HepG2 (cell line): ENCODE measurements at regions not wholly inside any gene's neighbourhood (a gene's known extent, or its start where the extent isn't known, plus 50 kb on each side); places are given as distances from the start of the nearest gene placed in this dataset.

Experiments
- ATAC-seq: fragments of 200-7000 bp; cut with Tn5 transposase; 3 replicates; pipeline ENCODE4 v1.9.1; 2020; ENCODE audit warnings: mild to moderate bottlenecking, moderate library complexity
- BruUV-seq: library from RNA; stranded (reverse); fragments of 400-500 nt; replicated peaks from 2 replicates; lab custom pipeline; 2021; lab: Mats Ljungman, UMichigan
- CTCF ChIA-PET: fragments of 300-600 bp; formaldehyde crosslinking; extraction: SDS; loops from one replicate; lab custom pipeline; 2021; ENCODE audit warnings: low total read pairs, inconsistent platforms, low intra/inter-chr PET ratio; lab: Yijun Ruan, JAX
- POLR2A ChIA-PET: fragments of 350-600 bp; sonication (Branson Sonifier 250); formaldehyde crosslinking; loops from one replicate; lab custom pipeline; 2020; ENCODE audit warnings: antibody characterized with exemption, inconsistent platforms; lab: Yijun Ruan, JAX
- DNase-seq: peaks from one replicate; pipeline ENCODE4 v3.0.0-alpha.2; 2015; ENCODE audit warnings: low spot score
- FAIRE-seq: peaks from 3 replicates; lab custom pipeline; 2011; peaks lifted over from hg19 to GRCh38; lab: Jason Lieb, UNC
- H2AFZ ChIP-seq: one replicate; pipeline ENCODE4 v1.6.1; 2011; ENCODE audit warnings: low read length, inconsistent platforms
- H3K27ac ChIP-seq: fragments of 300-600 bp; 3 replicates; pipeline ENCODE4 v1.8.0; 2011; ENCODE audit warnings: mixed run types, mild to moderate bottlenecking, mixed read lengths, low read length, inconsistent platforms; ENCODE audit not compliant: insufficient read depth; ENCODE audit errors: extremely low read length
- H3K27me3 ChIP-seq, 2 experiments: fragments of 200-600 bp in 1 of 2; 2 replicates in 1 of 2; 3 replicates in 1 of 2; pipeline versions ENCODE4 v1.6.0 to v1.8.0; 2011; ENCODE audit warnings: low read length in 2 of 2, mild to moderate bottlenecking in 2 of 2, moderate library complexity in 2 of 2, inconsistent platforms in 1 of 2; ENCODE audit not compliant: insufficient read depth in 2 of 2, control insufficient read depth in 1 of 2
- H3K36me3 ChIP-seq, 2 experiments: fragments of 200-600 bp in 1 of 2; replicated peaks in 1 of 2; 2 replicates in 1 of 2; 3 replicates in 1 of 2; pipeline versions ENCODE4 v1.5.1 to v1.8.0; 2011; ENCODE audit warnings: low read length in 2 of 2, inconsistent platforms in 1 of 2; ENCODE audit not compliant: insufficient read depth in 2 of 2, control insufficient read depth in 1 of 2
- H3K4me1 ChIP-seq: 2 replicates; pipeline ENCODE4 v1.5.1; 2012; ENCODE audit warnings: low read length, inconsistent platforms; ENCODE audit not compliant: insufficient read depth
- H3K4me2 ChIP-seq: 2 replicates; pipeline ENCODE4 v1.6.0; 2011; ENCODE audit warnings: low read depth, low read length, inconsistent platforms
- H3K4me3 ChIP-seq, 3 experiments: fragments of 200-600 bp in 1 of 3; sonication (generic), shearing (Covaris generic) in 1 of 3; replicated peaks in 1 of 3; 2 replicates each; pipeline ENCODE4 v1.5.1; 2011 to 2016; ENCODE audit warnings: low read length in 3 of 3, inconsistent platforms in 2 of 3, low read depth in 2 of 3, mild to moderate bottlenecking in 2 of 3, control low read depth in 1 of 3, mixed read lengths in 1 of 3; ENCODE audit not compliant: insufficient read depth in 1 of 3
- H3K79me2 ChIP-seq: one replicate; pipeline ENCODE4 v1.6.1; 2011; ENCODE audit warnings: low read length, inconsistent platforms; ENCODE audit not compliant: insufficient read depth
- H3K9ac ChIP-seq: 2 replicates; pipeline ENCODE4 v1.6.0; 2011; ENCODE audit warnings: mild to moderate bottlenecking, low read depth, low read length, inconsistent platforms; ENCODE audit not compliant: insufficient read depth
- H3K9me3 ChIP-seq: 2 replicates; pipeline ENCODE4 v1.5.1; 2012; ENCODE audit warnings: mild to moderate bottlenecking, low read length
- H4K20me1 ChIP-seq: 2 replicates; pipeline ENCODE4 v1.6.0; 2011; ENCODE audit warnings: inconsistent platforms, mild to moderate bottlenecking, low read length, moderate library complexity; ENCODE audit not compliant: insufficient read depth
- AGO2 ChIP-seq: fragments of 200-400 bp; formaldehyde crosslinking; optimal IDR thresholded peaks from 2 replicates; pipeline ENCODE3; 2017; ENCODE audit warnings: mild to moderate bottlenecking, low read depth, low read length, moderate library complexity
- AKAP8 ChIP-seq: sonication (generic); formaldehyde crosslinking; IDR thresholded peaks from 2 replicates; pipeline ENCODE4 v1.5.1; 2020; ENCODE audit warnings: mild to moderate bottlenecking, missing genetic modification reagents
- CHD2 ChIP-seq: IDR thresholded peaks from 2 replicates; pipeline ENCODE4 v1.6.1; 2011; ENCODE audit warnings: low read depth, low read length, improper control_type of control experiment
- FOXA3 ChIP-seq: IDR thresholded peaks from 2 replicates; pipeline ENCODE4 v1.6.1; 2016; ENCODE audit warnings: missing genetic modification reagents, missing compliant biosample characterization
- GLMP ChIP-seq: sonication (generic); formaldehyde crosslinking; IDR thresholded peaks from 2 replicates; pipeline ENCODE4 v1.9.0; 2021; ENCODE audit warnings: missing genetic modification reagents, mild to moderate bottlenecking, borderline replicate concordance
- MTA3 ChIP-seq: sonication (generic); formaldehyde crosslinking; IDR thresholded peaks from 2 replicates; pipeline ENCODE4 v1.4.0; 2020; ENCODE audit warnings: missing genetic modification reagents
- MZF1 ChIP-seq: sonication (generic); formaldehyde crosslinking; IDR thresholded peaks from 2 replicates; pipeline ENCODE4 v1.8.1; 2023; ENCODE audit warnings: mild to moderate bottlenecking, missing genetic modification reagents, borderline replicate concordance
- PLSCR1 ChIP-seq: sonication (generic); formaldehyde crosslinking; IDR thresholded peaks from 2 replicates; pipeline ENCODE4 v1.5.0; 2020; ENCODE audit warnings: missing genetic modification reagents, mild to moderate bottlenecking, borderline replicate concordance
- REPIN1 ChIP-seq: sonication (generic); formaldehyde crosslinking; IDR thresholded peaks from 2 replicates; pipeline ENCODE4 v1.8.0; 2022; ENCODE audit warnings: missing genetic modification reagents, low read depth, mild to moderate bottlenecking, borderline replicate concordance
- SMARCC2 ChIP-seq: fragments of 450-650 bp; IDR thresholded peaks from 2 replicates; pipeline ENCODE4 v1.6.1; 2017; ENCODE audit warnings: antibody characterized with exemption, mild to moderate bottlenecking
- SP1 ChIP-seq, 2 experiments: fragments of 450-650 bp in 1 of 2; sonication (generic) in 1 of 2; formaldehyde crosslinking in 1 of 2; IDR thresholded peaks; 2 replicates each; pipeline versions ENCODE4 v1.4.0 to v1.6.1; 2016 to 2020; ENCODE audit warnings: missing genetic modification reagents in 1 of 2
- SRSF9 ChIP-seq: fragments of 200-400 bp; formaldehyde crosslinking; IDR thresholded peaks from 2 replicates; pipeline ENCODE4 v1.6.1; 2018; ENCODE audit warnings: borderline replicate concordance, mild to moderate bottlenecking, low read depth, low read length; ENCODE audit not compliant: insufficient read depth, poor library complexity, severe bottlenecking
- ZBTB49 ChIP-seq: sonication (generic); formaldehyde crosslinking; IDR thresholded peaks from 2 replicates; pipeline ENCODE4 v1.4.0; 2020; ENCODE audit warnings: missing genetic modification reagents, borderline replicate concordance
- ZNF136 ChIP-seq: sonication (generic); formaldehyde crosslinking; IDR thresholded peaks from 2 replicates; pipeline ENCODE4 v1.8.1; 2022; ENCODE audit warnings: low read depth, mild to moderate bottlenecking, moderate library complexity, missing genetic modification reagents
- ZNF253 ChIP-seq: sonication (generic); formaldehyde crosslinking; IDR thresholded peaks from 2 replicates; pipeline ENCODE4 v1.8.0; 2022; ENCODE audit warnings: mild to moderate bottlenecking, missing genetic modification reagents, borderline replicate concordance
- ZNF737 ChIP-seq: sonication (generic); formaldehyde crosslinking; IDR thresholded peaks from 2 replicates; pipeline ENCODE4 v1.5.0; 2020; ENCODE audit warnings: missing genetic modification reagents, mild to moderate bottlenecking, borderline replicate concordance
- ZNF773 ChIP-seq: sonication (generic); formaldehyde crosslinking; IDR thresholded peaks from 2 replicates; pipeline ENCODE4 v1.4.0; 2020; ENCODE audit warnings: missing genetic modification reagents, borderline replicate concordance
- ZNF776 ChIP-seq: sonication (generic); formaldehyde crosslinking; IDR thresholded peaks from 2 replicates; pipeline ENCODE4 v1.4.0; 2020; ENCODE audit warnings: mild to moderate bottlenecking, missing genetic modification reagents
- WGBS: methylation state at CpG from one replicate; pipeline ENCODE4 v1.1.6; 2017; ENCODE audit warnings: low lambda C conversion rate; 5-methylcytosine and 5-hydroxymethylcytosine counted together
- in situ Hi-C: cut with HindIII; loops from 2 replicates; pipeline ENCODE4 v1.10.0; 2017; ENCODE audit warnings: low pct_unique_long_range_greater_than_20kb; ENCODE audit not compliant: extremely low pct_ligation_motif_present
- intact Hi-C: fragments of 100-400 bp; cut with micrococcal nuclease; formaldehyde crosslinking; loops from one replicate; pipeline ENCODE4 v1.10.0; 2022; ENCODE audit not compliant: unreplicated experiment

GRCh38 chr7:21103426-21104123 is 316.9 kb upstream of the SP8 start (continued):
- TF ChIP-seq SMARCC2: no peak
- TF ChIP-seq, all 625 proteins: peak for 0

GRCh38 chr7:21104124-21104500 is 317.4 kb upstream of the SP8 start:
- Histone ChIP-seq H3K27me3 (no peaks in the 10 kb centered on the region), H3K27ac (no peak overlapping the region), H4K20me1 (no peaks in the 10 kb centered on the region), H3K4me1 (no peaks in the 10 kb centered on the region), H3K9me3 (no peaks in the 10 kb centered on the region), H2AFZ (no peak overlapping the region), H3K36me3 (no peaks in the 10 kb centered on the region), H3K4me3 (no peak overlapping the region), H3K4me2 (no peak overlapping the region), H3K9ac (no peak overlapping the region), H3K79me2 (no peaks in the 10 kb centered on the region)
- no TSS peak for BruUV-seq
- no peak for ATAC-seq
- 4% methylated on average over 4 of the region's 4 CpGs for WGBS
- in situ Hi-C loops: no loop called here
- intact Hi-C loops: no loop called here
- no peak for FAIRE-seq
- no peak for DNase-seq
- ChIA-PET CTCF (no interaction called here), POLR2A (no interaction called here)
- TF ChIP-seq ZNF737: no peak
- TF ChIP-seq SRSF9: no peak
- no peak for TF ChIP-seq CHD2
- no peak for TF ChIP-seq SP1 (IDR thresholded peaks at IDR 0.05)
- TF ChIP-seq SP1 (CRISPR knock-in tag; IDR thresholded peaks at IDR 0.05): no peak
- no peak for TF ChIP-seq REPIN1
- TF ChIP-seq ZNF253: no peak
- no peak for TF ChIP-seq ZNF773 (CRISPR knock-in tag)
- no peak for TF ChIP-seq AKAP8
- TF ChIP-seq ZBTB49 (CRISPR knock-in tag): no peak
- TF ChIP-seq MTA3 (CRISPR knock-in tag): no peak
- no peak for TF ChIP-seq MZF1 (CRISPR knock-in tag)
- TF ChIP-seq ZNF136: no peak
- no peak for TF ChIP-seq FOXA3 (CRISPR knock-in tag)
- no peak for TF ChIP-seq ZNF776
- TF ChIP-seq PLSCR1 (CRISPR knock-in tag): no peak
- no peak for TF ChIP-seq GLMP (CRISPR knock-in tag)
- no peak for TF ChIP-seq AGO2
